GM21381 (cell line): ENCODE measurements at regions not wholly inside any gene's neighbourhood (a gene's known extent, or its start where the extent isn't known, plus 50 kb on each side); places are given as distances from the start of the nearest gene placed in this dataset.

Experiments
- ATAC-seq: cut with Tn5 transposase; IDR thresholded peaks from one replicate; pipeline ENCODE4 v1.9.1; 2021; ENCODE audit warnings: mild to moderate bottlenecking, moderate library complexity; ENCODE audit not compliant: unreplicated experiment

DNA sequence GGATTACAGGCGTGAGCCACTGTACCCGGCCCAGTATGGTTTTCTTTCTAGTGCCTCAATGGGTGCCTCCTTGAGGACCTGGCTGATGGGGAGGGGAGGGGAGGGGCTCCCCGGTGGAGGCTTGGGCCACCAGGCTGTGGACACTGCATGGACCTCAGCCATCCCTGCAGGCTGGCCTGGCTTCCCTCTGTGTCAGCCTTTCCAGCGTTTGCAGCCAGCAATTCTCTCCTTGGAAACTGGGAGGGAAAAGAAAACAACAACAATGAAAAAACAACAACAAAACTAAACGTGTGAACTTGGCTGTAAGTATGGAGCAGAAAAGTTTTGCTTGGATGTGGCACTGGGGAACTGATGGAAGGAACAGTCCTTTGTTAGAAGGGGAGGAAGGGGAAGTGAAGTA, 159.3 kb downstream of the GLI2 start:
- ATAC-seq: no peak

DNA sequence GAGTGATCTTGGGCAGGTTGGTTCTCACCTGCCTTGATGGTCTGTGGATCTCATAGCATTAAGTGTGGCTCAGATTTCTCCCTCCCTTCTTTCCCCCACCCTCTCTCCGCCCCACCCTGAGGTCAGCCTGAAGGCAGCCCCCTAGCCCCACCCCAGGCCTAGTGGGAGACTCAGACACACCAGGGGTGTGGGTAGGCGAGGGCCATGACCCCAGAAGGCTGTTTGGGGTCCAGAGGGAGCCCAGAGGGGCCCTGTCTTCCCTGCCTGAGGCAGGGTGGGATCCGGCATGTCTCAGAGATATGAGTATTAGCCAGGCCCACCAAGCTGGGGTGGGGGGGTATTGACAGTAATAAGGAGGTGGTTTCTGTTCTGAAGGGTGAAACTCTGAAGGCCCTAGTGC, 160.5 kb downstream of the GLI2 start:
- ATAC-seq: no peak

DNA sequence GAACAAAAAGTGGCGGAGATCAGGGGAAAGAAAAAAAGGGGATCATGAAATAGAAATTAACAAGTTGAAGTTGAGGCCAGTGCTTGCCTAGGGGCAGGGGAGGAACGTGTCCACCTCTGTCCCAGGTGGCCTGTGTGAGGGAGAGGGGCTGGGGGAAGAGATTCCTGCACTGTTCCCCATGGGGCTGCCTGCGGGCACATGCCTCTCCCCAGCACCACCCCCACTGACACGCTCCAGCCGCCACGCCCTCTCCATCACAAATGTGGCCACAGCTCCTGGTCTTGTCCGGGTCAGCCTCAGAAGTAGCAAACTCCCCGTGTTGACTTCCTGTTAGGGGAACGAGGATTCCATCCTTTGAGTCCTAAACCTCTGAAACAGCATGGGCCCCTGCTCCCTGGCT, 161.2 kb downstream of the GLI2 start:
- ATAC-seq: no peak

DNA sequence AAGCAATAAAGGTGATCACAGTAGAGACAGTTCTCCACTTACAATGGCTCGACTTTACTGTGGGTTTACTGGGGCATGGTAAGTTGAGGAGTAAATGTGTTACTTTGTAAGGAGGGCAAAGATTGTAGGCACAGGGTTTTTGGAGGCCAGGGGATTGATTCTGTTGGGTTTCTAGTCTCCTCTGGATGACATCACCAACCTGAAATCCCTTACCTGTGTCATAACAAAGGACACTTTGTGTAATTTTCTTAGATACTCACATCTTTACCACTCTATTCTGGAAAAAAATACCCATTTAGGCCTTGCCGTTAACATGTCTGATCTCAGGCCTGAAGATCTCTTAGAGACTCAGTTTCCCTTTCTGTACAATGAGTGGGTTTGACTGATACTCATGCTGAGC, 161.7 kb downstream of the GLI2 start:
- no peak for ATAC-seq

DNA sequence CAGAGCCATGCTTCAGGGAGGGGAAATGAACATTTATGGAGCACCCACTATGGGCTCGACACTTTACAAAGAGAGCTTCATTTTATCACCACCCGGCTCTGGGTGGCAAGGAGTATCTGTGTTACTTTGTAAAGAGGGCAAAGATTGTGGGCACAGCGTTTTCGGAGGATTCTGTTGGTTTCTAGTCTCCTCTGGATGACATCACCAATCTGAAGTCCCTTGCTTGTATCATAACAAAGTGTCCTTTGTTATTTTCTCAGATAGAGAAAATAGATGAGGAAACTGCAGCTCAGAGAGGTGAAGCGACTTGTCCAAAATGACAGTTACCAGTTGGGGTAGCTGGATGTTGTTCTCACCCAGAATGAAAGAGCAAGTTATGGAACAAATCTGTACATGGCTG, 162.8 kb downstream of the GLI2 start:
- no peak for ATAC-seq

DNA sequence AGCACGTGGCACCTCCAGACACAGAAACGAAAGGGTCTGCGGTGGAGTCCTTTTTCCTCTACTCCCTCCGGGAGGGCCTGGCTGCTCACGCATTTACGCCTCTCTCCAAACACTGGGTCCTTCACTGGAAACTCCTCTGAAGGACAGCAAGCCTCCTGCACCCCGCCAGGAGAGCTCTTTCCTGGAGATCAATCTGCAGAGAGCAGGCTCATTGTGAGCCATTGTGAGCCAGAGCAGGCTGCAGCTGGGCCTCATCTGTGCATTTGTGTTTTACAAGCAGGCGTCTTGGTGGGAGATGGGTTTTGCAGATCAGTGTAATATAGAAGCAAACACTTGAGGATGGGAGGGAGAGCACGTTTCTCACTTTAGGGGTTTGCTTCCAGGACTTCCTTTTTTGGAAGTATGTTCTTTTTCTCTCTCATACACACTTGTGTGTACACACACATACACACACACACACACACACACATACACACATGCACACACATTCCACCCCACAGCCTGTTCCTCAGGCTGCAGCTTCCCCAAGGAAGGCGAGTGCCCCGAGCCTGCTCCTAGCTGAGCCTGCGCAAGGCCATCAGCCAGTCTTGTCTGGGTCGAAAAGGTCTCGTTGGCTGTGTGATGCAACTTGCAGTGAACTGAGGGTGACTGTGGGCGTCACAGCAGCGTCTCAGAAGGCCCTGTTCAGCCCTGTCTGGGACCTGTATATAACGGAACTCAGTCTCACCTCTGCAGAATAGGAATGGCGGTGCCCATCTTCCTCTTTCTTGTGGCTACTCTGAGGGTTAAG, 163.5 kb downstream of the GLI2 start:
- ATAC-seq: no peak

DNA sequence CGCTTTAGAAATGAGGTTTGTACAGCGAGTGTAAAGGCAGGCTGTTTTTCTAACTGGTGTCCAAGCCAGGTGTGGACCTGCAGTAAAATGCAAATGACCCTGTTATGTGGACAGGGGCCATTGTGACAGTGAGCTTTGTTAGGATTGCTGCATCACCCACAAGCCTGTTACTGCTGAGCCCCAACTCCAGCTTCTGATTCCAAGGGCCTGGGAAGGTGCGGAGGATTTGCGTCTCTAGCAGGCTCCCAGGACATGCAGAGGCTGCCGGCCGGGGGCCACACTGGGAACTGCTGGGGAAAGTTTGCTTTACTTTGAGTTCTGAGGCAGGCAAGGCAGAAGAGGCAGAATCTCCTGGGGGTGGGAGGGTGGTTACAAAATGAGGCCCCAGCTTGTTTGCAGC, 164.1 kb downstream of the GLI2 start:
- ATAC-seq: no peak

DNA sequence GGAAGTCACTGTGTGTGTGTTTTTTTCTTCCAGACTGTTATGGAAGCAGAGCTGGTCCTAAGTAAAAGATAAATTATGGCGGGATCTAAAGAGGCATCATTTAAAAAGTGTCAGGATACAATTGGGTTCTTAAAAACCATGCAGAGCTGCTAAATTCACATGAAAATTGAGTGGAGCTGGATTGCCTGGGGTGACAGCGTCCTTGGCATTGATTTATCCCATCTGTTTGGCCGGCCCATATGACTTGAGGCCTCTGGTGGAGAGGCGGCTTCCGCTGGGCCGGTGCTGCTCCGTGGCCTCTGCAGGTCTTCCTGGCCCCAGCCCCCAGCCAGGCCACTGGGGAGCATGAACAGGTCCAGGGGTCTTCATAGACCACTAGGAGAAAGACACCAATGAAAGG, 165.5 kb downstream of the GLI2 start:
- no peak for ATAC-seq

DNA sequence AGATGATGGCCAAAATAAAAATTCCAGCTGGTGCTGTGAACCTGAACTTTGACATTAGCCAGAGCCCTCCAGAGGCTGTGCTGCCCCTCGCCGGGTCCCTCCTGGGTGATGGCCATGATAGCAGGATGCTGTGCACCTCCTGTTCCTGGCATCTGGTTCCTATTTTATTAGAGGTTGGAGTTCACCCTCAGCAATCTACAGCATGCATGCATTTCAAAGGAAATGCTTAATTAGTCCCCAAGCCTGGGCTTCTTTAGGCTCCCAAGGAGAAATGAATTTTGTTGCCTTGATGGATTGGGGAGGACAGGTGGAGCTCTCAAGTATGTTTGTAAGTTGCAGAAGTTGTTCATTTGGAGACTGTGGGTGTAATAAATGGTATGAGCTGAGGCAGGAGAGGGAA, 166.9 kb downstream of the GLI2 start:
- no peak for ATAC-seq

DNA sequence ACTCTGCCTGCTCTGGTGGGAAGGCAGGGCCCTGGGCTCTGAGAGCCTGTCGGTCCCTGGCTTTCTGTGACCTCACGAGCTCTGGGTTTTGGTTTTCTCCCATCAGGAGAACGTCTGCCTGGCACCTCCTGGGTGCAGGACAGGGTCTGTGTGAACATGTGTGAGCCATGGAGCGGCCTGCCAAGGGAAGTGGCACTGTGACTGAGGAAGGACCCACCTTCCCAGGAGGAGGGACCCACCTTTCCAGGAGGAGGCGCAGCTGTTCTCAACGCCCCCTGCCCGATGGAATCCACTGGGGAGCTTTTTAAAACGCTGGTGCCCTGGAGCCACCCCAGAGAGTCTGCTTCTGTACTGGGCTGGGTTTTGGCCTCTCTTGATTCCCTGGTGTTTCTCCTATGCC, 168.7 kb downstream of the GLI2 start:
- ATAC-seq: no peak

DNA sequence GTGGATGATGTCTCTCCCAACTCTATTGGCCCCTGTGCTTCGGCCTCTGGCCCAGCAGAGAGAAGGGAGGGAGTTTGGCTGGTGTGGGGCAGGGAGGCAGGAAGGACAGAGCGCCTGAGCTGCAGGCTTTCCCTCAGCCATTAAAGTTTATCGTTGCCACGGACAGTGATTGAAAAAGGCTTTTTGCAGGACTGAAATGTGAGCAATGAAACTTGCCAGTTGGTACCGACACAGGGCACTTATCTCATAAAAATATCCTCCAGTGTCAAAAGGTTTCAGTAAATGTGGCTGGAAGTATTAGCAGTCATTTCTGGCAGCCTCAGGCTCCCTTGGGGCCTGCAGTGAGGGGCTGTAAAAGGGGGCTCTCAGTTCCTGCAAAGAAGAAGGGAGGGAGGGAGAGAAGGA, 169.2 kb downstream of the GLI2 start:
- ATAC-seq: no peak

DNA sequence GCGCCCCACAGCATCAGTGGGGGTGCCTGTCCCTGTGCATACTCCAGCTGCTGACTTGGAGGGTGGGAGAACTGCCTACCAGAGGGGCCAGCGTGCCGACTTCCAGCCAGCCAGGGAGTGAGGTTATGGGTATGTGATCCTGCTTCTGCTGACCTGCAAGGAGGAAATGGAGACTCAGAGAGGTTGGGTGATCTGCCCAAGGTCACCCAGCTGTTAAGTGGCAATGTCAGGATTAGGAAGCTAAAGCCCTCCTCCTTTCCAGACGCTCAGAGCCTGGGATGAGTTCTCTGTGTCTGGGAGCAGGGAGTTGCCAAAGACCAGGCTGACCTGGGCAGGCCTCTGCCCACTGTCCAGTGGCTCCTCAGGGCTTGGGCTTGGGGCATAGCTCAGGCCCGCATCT, 169.6 kb downstream of the GLI2 start:
- no peak for ATAC-seq

DNA sequence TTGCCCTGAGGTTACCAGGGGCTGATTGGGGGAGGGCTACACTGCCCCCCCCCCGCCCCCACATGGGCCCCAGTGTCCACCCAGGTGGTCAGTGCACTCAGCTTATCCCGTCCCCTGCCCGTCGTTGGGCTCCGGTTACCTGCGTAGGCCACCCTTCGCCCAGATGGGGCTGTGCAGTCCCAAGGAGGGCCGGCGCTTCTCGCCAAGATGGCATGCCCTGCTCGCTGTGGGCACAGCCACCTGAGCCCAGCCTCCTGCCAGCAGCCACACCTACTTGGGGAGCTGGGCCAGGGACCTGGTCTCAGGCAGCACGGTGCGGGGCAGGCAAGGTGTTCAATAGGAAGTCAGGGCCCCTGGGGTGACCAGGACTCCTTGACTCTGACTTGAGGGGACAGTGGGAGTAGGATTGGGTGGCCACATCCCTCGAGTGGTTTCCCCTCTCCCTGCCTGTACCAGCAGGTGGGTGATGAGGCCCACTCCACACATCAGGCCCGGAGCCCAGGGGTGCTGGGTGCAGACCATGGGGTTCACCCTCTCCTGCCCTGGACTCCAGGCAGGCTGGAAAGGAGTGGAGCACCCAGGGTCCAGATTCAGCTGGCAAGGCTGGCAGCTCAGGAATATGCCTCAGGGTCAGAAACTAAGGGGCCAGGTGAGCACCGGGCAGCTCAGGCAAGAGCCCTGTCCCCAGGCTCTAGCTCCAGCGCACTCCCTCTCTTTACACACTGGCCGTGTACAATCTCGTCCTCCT, 170.3 kb downstream of the GLI2 start:
- no peak for ATAC-seq

DNA sequence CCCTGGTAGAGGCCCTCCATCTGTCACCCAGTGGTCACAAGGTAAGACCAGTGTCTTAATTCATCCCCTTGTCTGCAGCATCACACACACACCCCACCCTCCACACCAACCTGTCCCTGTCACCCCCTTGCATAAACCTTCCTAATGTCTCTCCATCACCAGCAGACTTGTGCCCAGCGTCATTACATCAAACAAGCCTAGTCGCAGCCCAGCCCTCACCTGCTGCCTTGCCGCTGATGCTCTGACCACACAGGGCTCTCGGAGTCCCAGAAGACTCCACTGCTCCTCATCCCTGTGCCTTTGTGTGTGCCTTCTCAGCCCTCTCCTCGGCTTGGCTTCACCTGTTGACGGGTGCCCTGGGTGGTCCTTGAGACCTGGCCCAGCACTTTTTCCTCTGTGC, 171.2 kb downstream of the GLI2 start:
- ATAC-seq: no peak

DNA sequence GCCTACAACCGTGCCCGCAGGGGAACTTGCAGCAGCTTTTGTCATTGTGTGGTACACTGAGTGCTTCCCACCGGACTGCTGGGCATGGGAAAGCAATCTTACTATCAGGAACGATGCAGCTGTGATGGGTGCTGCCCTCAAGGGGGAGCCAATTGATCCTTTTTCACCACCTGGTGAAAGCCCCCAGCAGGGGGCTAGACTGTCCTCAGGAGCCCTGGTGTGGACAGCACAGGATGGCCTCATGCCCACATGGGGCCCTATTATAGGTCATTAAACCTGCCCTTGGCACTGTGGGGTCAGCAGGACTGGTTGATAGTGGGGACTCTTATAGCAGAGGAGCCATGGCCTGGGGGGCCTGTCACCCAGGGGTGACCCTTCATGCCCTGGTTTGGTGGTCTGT, 172.2 kb downstream of the GLI2 start:
- no peak for ATAC-seq

DNA sequence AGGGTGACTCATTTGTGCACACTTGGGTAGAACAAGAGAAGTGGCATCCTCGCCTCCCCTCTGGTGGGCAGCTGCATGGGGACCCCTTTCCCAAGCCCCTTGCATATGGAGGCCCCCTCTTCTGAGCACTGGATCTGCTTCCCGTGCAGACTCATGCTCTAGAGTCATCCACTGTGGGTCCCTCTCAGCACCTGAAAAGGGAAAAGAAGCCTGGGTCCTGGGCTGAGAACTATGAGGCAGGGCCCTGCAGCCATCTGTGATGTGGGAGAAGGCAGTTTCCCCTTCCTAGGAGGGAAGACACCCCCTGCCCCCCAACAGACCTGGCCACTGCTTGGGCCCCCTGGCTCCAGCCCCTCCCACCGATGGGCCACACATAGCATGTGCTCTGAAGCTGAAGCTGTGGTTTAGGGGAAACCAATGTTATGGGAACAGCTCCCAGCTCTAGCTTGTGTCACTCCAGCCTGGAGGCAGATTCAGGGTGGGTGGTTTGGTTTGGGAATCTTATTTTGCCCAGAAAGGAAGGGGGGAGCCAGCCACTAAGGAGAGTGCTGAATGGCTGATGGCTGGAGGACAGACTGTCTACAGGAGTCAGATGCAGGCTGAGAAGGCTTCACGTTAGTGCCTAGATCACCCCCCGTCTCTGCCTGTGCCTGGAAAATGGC, 172.8 kb downstream of the GLI2 start:
- ATAC-seq: no peak

DNA sequence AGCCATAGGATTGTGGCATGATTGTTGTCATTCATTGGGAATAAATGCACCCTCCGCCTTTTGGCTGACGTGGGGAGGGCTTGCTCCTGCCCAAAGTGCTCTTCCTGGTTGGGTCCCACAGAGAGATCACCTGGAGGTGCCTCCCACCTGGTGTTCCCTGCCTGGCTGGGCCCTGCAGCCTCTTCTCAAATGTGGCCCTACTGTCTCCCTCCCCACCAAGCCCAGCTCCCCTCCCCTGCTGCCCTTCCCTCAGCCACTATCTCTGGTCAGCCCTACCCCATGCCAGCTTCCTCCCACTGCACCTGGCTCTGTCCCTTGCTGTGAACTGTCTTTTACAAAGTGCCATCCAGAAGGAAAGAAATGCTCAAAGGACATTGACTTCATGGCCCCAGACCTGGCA, 173.4 kb downstream of the GLI2 start:
- no peak for ATAC-seq

DNA sequence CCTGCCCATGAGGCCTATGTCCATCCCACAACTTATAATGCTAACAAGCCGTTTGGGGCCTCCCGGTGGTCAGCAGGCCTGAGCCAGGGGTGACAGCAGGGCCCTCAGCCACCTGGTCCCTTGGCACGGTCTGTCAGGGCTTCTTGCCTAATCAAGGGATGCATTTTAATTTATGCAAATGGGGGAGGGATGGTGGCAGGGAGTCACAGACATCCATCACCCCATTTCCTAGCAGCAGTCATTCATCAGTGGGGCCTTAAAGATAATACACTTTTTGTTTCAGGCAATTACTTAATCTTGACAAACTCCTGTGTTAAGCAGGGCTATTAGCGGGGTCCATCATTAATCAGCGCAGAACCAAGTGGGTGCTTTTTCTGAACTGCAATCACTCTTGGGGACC, 174.5 kb downstream of the GLI2 start:
- ATAC-seq: no peak

DNA sequence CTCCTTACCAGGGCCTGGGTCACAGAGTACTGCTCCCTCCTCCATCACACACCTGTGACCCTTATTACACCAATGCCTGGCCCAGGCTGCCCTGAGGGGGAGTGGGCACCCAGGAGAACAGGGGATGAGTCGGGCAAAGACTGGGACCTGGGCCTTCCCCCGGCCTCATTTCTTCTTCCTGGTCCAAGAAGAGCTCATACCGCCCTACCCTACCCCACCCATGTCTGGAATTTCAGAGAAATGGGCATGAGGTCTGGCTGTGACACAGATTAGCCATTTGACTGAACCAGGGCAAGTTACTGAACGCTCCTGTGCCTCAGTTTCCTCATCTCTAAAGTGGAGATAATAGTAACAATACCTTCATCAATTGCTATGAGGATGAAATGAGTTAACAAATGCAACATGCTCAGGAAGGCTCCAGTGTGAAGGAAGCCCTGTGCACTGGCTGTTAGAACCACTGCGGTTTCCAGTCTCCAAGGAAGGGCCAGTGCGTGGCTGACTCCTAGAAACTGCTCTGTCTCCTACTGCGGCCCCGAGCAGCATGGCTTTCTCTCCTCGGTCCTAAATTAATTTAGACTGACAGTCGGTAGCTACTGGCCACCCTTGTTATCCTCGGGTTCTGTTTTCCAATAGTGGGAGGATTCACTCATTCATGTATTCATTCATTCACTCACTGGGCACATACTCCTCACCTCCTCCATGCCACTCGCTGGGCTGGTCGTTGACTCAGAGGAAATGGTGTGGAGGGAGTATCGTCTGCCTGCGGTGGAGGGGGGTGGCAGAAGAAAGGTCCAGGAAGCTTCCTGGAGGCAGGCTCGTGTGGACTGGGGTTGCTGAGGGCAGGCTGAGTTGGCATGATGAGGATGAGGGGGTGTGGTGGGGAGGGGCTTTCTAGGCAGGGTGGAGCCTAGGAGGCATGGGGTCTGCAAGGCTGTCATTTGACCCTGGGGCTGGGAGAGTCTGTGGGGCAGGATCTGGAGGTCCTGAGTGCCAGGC, 175.6 kb downstream of the GLI2 start:
- ATAC-seq: no peak

DNA sequence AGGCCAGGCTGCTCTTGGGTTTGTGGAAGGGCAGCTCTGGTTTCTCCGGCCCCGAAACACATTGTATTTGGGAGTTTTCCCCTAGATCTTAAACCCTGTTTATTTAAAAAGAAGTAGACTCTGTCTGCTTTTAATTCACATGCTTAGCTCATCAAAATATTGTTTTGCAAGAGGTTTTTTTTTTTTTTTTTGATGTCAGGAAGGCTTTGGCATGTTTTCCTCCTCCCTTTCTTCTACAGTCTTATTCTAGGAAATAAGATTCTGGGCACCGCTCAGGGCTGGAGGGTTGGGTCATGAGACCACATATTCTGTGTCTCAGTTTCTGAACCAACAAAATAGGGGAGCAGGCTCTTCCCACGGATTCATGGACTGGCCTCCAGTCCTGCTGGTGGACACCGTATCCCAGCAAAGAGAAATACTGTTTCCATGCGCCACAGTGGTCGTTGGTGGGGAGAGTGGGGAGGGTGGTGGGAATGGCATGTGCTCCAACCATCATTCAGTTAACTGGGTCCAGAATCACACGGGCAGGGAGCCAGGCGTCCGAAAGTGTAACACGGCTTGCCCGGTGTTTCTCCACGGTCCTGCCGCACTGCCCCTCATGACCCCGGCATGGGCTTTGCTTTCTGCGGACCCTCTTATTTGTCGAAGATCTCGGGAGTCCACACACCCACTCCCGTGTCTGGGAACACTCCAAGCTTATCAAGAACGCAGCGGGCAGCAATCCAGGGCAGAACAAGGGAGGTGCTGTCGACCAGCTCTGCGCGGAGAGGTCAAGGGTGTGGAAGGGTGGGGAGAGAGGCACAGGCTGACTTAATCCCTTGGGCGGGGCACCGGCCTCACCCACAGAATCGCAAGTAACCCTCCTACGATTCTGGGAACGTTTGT, 176.7 kb downstream of the GLI2 start:
- no peak for ATAC-seq
